ENCODE measurements at regions not wholly inside any gene's neighbourhood (a gene's known extent, or its start where the extent isn't known, plus 50 kb on each side); places are given as distances from the start of the nearest gene placed in this dataset.

GRCh38 chr2:207252416-207252815, 86.7 kb upstream of the KLF7 start:
- H2AFZ ChIP-seq (ENCODE audit: low read depth, low read length): no peak overlapping the region
- H4K20me1 ChIP-seq (ENCODE audit: insufficient read depth, low read length): no peaks in the 10 kb centered on the region
- no peak overlapping the region for H3K9ac ChIP-seq (ENCODE audit: low read length)
- no peak overlapping the region for H3K4me3 ChIP-seq (ENCODE audit: low read length)
- H3K79me2 ChIP-seq (ENCODE audit: low read length): no peaks in the 10 kb centered on the region
- no peaks in the 10 kb centered on the region for H3K9me3 ChIP-seq (ENCODE audit: insufficient read depth, low read length)
- H3K27me3 ChIP-seq (ENCODE audit: low read depth, low read length): peaks cover 19% of the 10 kb centered on the region
- H3K4me1 ChIP-seq (ENCODE audit: low read length): peaks cover 11% of the 10 kb centered on the region
- H3K4me2 ChIP-seq (ENCODE audit: low read length): no peak overlapping the region
- no peak for TF ChIP-seq EZH2phosphoT487 (IDR thresholded peaks at IDR 0.05; ENCODE audit: low read depth)
- no peak for TF ChIP-seq CTCF (IDR thresholded peaks at IDR 0.05; ENCODE audit: low read depth, low read length)
- no peaks in the 10 kb centered on the region for H3K36me3 ChIP-seq (replicated peaks; ENCODE audit: low read depth, low read length)
- H3K27ac ChIP-seq (ENCODE audit: low read length): no peak overlapping the region

GRCh38 chr2:207252979-207253645, 87.4 kb upstream of the KLF7 start:
- H3K9me3 ChIP-seq (ENCODE audit: insufficient read depth, low read length): no peaks in the 10 kb centered on the region
- H3K27ac ChIP-seq (ENCODE audit: low read length): no peak overlapping the region
- TF ChIP-seq CTCF (IDR thresholded peaks at IDR 0.05; ENCODE audit: low read depth, low read length) (no peak), EZH2phosphoT487 (IDR thresholded peaks at IDR 0.05; ENCODE audit: low read depth) (no peak)
- no peak overlapping the region for H2AFZ ChIP-seq (ENCODE audit: low read depth, low read length)
- no peaks in the 10 kb centered on the region for H3K36me3 ChIP-seq (replicated peaks; ENCODE audit: low read depth, low read length)
- H3K9ac ChIP-seq (ENCODE audit: low read length): no peak overlapping the region
- H3K4me2 ChIP-seq (ENCODE audit: low read length): no peak overlapping the region
- no peaks in the 10 kb centered on the region for H4K20me1 ChIP-seq (ENCODE audit: insufficient read depth, low read length)
- H3K79me2 ChIP-seq (ENCODE audit: low read length): no peaks in the 10 kb centered on the region
- peaks cover 19% of the 10 kb centered on the region for H3K27me3 ChIP-seq (ENCODE audit: low read depth, low read length)
- peaks cover 11% of the 10 kb centered on the region for H3K4me1 ChIP-seq (ENCODE audit: low read length)
- no peak overlapping the region for H3K4me3 ChIP-seq (ENCODE audit: low read length)

DNA sequence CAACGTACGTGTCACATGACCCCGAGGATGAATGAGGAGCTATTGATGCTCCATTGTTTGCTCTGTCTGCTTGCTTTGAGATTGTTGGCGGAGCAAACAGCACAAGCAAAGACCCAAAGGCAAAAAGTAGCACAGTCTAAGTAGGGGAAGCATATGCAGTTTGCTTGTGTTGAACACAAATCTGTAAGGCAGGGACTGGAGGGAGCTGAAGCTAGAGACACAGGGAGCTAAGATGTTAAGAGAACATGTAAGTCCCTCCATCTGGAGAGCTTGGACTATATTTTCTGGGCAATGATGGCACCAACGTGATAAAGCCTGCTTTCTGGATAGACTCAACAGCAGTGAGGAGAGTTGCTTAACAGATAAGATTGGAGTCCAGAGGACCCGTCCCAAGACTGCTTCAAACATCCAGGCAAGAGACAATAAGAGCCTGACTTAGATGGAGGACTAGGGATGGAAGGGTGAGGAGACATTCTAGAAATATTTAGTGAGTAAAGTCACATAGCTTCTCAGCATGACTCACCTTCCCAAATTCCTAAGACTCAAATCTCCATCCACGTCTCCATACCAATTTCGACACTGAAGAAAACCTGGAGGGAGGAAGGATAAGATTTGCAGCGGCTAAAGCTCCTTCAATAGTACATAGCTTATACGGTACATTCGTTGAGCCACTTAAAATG, 88.1 kb upstream of the KLF7 start:
- TF ChIP-seq CTCF (IDR thresholded peaks at IDR 0.05; ENCODE audit: low read depth, low read length) (no peak), EZH2phosphoT487 (IDR thresholded peaks at IDR 0.05; ENCODE audit: low read depth) (no peak)
- no peak overlapping the region for H3K9ac ChIP-seq (ENCODE audit: low read length)
- H3K9me3 ChIP-seq (ENCODE audit: insufficient read depth, low read length): no peaks in the 10 kb centered on the region
- H3K4me1 ChIP-seq (ENCODE audit: low read length): peaks cover 11% of the 10 kb centered on the region
- no peak overlapping the region for H2AFZ ChIP-seq (ENCODE audit: low read depth, low read length)
- no peaks in the 10 kb centered on the region for H3K36me3 ChIP-seq (replicated peaks; ENCODE audit: low read depth, low read length)
- H3K79me2 ChIP-seq (ENCODE audit: low read length): no peaks in the 10 kb centered on the region
- H4K20me1 ChIP-seq (ENCODE audit: insufficient read depth, low read length): no peaks in the 10 kb centered on the region
- no peak overlapping the region for H3K4me3 ChIP-seq (ENCODE audit: low read length)
- H3K27me3 ChIP-seq (ENCODE audit: low read depth, low read length): peaks cover 19% of the 10 kb centered on the region
- no peak overlapping the region for H3K27ac ChIP-seq (ENCODE audit: low read length)
- no peak overlapping the region for H3K4me2 ChIP-seq (ENCODE audit: low read length)

GRCh38 chr2:207254591-207255464, 89.1 kb upstream of the KLF7 start:
- Histone ChIP-seq H3K4me1 (ENCODE audit: low read length) (peaks cover 11% of the 10 kb centered on the region), H3K4me3 (ENCODE audit: low read length) (peak overlapping the region; percentile 32; the same call in 1 of the 2 replicates), H3K9ac (ENCODE audit: low read length) (no peak overlapping the region)

More at GRCh38 chr2:207254591-207255464, 89.1 kb upstream of the KLF7 start:
- Histone ChIP-seq H3K9me3 (ENCODE audit: insufficient read depth, low read length) (no peaks in the 10 kb centered on the region), H3K27me3 (ENCODE audit: low read depth, low read length) (peaks cover 21% of the 10 kb centered on the region), H3K27ac (ENCODE audit: low read length) (no peak overlapping the region), H4K20me1 (ENCODE audit: insufficient read depth, low read length) (no peaks in the 10 kb centered on the region), H3K79me2 (ENCODE audit: low read length) (no peaks in the 10 kb centered on the region), H3K36me3 (replicated peaks; ENCODE audit: low read depth, low read length) (no peaks in the 10 kb centered on the region), H2AFZ (ENCODE audit: low read depth, low read length) (no peak overlapping the region), H3K4me2 (ENCODE audit: low read length) (peak overlapping the region; percentile 48)
- TF ChIP-seq EZH2phosphoT487 (IDR thresholded peaks at IDR 0.05; ENCODE audit: low read depth): no peak
- no peak for TF ChIP-seq CTCF (IDR thresholded peaks at IDR 0.05; ENCODE audit: low read depth, low read length)

All from OCI-LY3 (cell line).